ENCODE measurements at regions not wholly inside any gene's neighbourhood (a gene's known extent, or its start where the extent isn't known, plus 50 kb on each side); places are given as distances from the start of the nearest gene placed in this dataset.

GRCh38 chr7:25632616-25633015 is 404.3 kb upstream of the NPVF start:
- no peak overlapping the region for H3K4me3 ChIP-seq (ENCODE audit: low read depth in 1 of 2, low read length in 2 of 2)
- no peak for DNase-seq
- no peaks in the 10 kb centered on the region for H3K36me3 ChIP-seq (ENCODE audit: insufficient read depth, low read length)
- no peaks in the 10 kb centered on the region for H3K79me2 ChIP-seq (ENCODE audit: insufficient read depth, low read length)
- H3K27me3 ChIP-seq (ENCODE audit: insufficient read depth, low read length, poor library complexity), result peaks cover 6% of the 10 kb centered on the region
- TF ChIP-seq EZH2 (IDR thresholded peaks at IDR 0.05; ENCODE audit: borderline replicate concordance, low read depth, low read length, severe bottlenecking), result no peak
- TF ChIP-seq CTCF (IDR thresholded peaks at IDR 0.05; ENCODE audit: borderline replicate concordance, extremely low read depth, low read length, poor library complexity, severe bottlenecking), result no peak
- no peak overlapping the region for H3K4me2 ChIP-seq (ENCODE audit: insufficient read depth, low read length)
- H4K20me1 ChIP-seq (ENCODE audit: insufficient read depth, low read length), result no peaks in the 10 kb centered on the region
- no peak overlapping the region for H3K27ac ChIP-seq (ENCODE audit: low read length)
- H3K4me1 ChIP-seq (ENCODE audit: insufficient read depth, low read length), result no peaks in the 10 kb centered on the region
- H2AFZ ChIP-seq (ENCODE audit: low read depth, low read length), result no peak overlapping the region
- no peak for ATAC-seq (ENCODE audit: insufficient read depth, low read depth)
- no peak overlapping the region for H3K9ac ChIP-seq (ENCODE audit: low read depth, low read length)
- H3K9me3 ChIP-seq (ENCODE audit: insufficient read depth, low read length, severe bottlenecking), result no peaks in the 10 kb centered on the region

GRCh38 chr7:25633426-25634036 is 405.2 kb upstream of the NPVF start:
- Histone ChIP-seq H2AFZ (ENCODE audit: low read depth, low read length) (no peak overlapping the region), H3K36me3 (ENCODE audit: insufficient read depth, low read length) (no peaks in the 10 kb centered on the region), H3K9ac (ENCODE audit: low read depth, low read length) (no peak overlapping the region), H3K4me3 (ENCODE audit: low read depth in 1 of 2, low read length in 2 of 2) (no peak overlapping the region), H3K4me2 (ENCODE audit: insufficient read depth, low read length) (no peak overlapping the region), H3K27ac (ENCODE audit: low read length) (no peak overlapping the region), H3K79me2 (ENCODE audit: insufficient read depth, low read length) (no peaks in the 10 kb centered on the region), H3K27me3 (ENCODE audit: insufficient read depth, low read length, poor library complexity) (peaks cover 6% of the 10 kb centered on the region), H4K20me1 (ENCODE audit: insufficient read depth, low read length) (no peaks in the 10 kb centered on the region), H3K4me1 (ENCODE audit: insufficient read depth, low read length) (no peaks in the 10 kb centered on the region), H3K9me3 (ENCODE audit: insufficient read depth, low read length, severe bottlenecking) (no peaks in the 10 kb centered on the region)
- TF ChIP-seq EZH2 (IDR thresholded peaks at IDR 0.05; ENCODE audit: borderline replicate concordance, low read depth, low read length, severe bottlenecking) (no peak), CTCF (IDR thresholded peaks at IDR 0.05; ENCODE audit: borderline replicate concordance, extremely low read depth, low read length, poor library complexity, severe bottlenecking) (no peak)
- DNase-seq (no peak), ATAC-seq (ENCODE audit: insufficient read depth, low read depth) (no peak)

GRCh38 chr7:25636168-25636567 is 407.9 kb upstream of the NPVF start:
- no peak overlapping the region for H3K9ac ChIP-seq (ENCODE audit: low read depth, low read length)
- DNase-seq, result no peak
- H3K4me1 ChIP-seq (ENCODE audit: insufficient read depth, low read length), result no peaks in the 10 kb centered on the region
- no peaks in the 10 kb centered on the region for H4K20me1 ChIP-seq (ENCODE audit: insufficient read depth, low read length)
- H3K4me2 ChIP-seq (ENCODE audit: insufficient read depth, low read length), result no peak overlapping the region
- no peak overlapping the region for H3K4me3 ChIP-seq (ENCODE audit: low read depth in 1 of 2, low read length in 2 of 2)
- ATAC-seq (ENCODE audit: insufficient read depth, low read depth), result no peak
- H2AFZ ChIP-seq (ENCODE audit: low read depth, low read length), result no peak overlapping the region
- H3K27ac ChIP-seq (ENCODE audit: low read length), result no peak overlapping the region
- H3K9me3 ChIP-seq (ENCODE audit: insufficient read depth, low read length, severe bottlenecking), result no peaks in the 10 kb centered on the region
- H3K27me3 ChIP-seq (ENCODE audit: insufficient read depth, low read length, poor library complexity), result peaks cover 2% of the 10 kb centered on the region
- no peaks in the 10 kb centered on the region for H3K36me3 ChIP-seq (ENCODE audit: insufficient read depth, low read length)
- no peak for TF ChIP-seq EZH2 (IDR thresholded peaks at IDR 0.05; ENCODE audit: borderline replicate concordance, low read depth, low read length, severe bottlenecking)
- TF ChIP-seq CTCF (IDR thresholded peaks at IDR 0.05; ENCODE audit: borderline replicate concordance, extremely low read depth, low read length, poor library complexity, severe bottlenecking), result no peak
- H3K79me2 ChIP-seq (ENCODE audit: insufficient read depth, low read length), result no peaks in the 10 kb centered on the region
